Adrenal gland (tissue), 9 donors: ENCODE measurements at regions not wholly inside any gene's neighbourhood (a gene's known extent, or its start where the extent isn't known, plus 50 kb on each side); places are given as distances from the start of the nearest gene placed in this dataset.
"Not testable (repeated sequence)": the region's sequence is repeated elsewhere in the genome, so short reads cannot be mapped to it uniquely, and the experiment has no call there.

ENCODE experiments used
- DNase-seq, 7 donors: peaks; one replicate each; pipeline ENCODE4 v3.0.0-alpha.2; 2019 to 2020
- H3K27ac ChIP-seq, 5 donors: fragments of 200-600 bp; sonication (generic) in 4 of 5; 1 replicate in 3 of 5; 2 replicates in 2 of 5; pipeline versions ENCODE4 v1.5.1 to v1.8.0; 2016 to 2020; ENCODE audit warnings: mild to moderate bottlenecking in 1 of 5
- H3K27me3 ChIP-seq: fragments of 200-600 bp; 2 replicates; pipeline ENCODE4 v1.8.0; 2021
- H3K36me3 ChIP-seq, 2 donors: fragments of 200-600 bp; replicated peaks in 1 of 2; 1 replicate in 1 of 2; 2 replicates in 1 of 2; pipeline versions ENCODE4 v1.5.1 to v1.8.0; 2018 to 2022
- H3K4me1 ChIP-seq, 2 donors: fragments of 200-600 bp; replicated peaks in 1 of 2; 1 replicate in 1 of 2; 2 replicates in 1 of 2; pipeline versions ENCODE4 v1.5.1 to v1.8.0; 2018 to 2021
- H3K4me3 ChIP-seq, 4 donors: fragments of 200-600 bp; sonication (generic) in 3 of 4; one replicate each; pipeline ENCODE4 v1.5.1; 2016 to 2018
- H3K9me3 ChIP-seq, 3 donors: fragments of 200-600 bp; sonication (generic) in 1 of 3; replicated peaks in 1 of 3; 1 replicate in 2 of 3; 2 replicates in 1 of 3; pipeline versions ENCODE4 v1.5.1 to v1.8.0; 2016 to 2021
- POLR2A ChIP-seq, 2 donors: fragments of 450-650 bp; IDR thresholded peaks; one replicate each; pipeline ENCODE4 v1.6.1; 2017; ENCODE audit warnings: antibody characterized with exemption in 2 of 2, mild to moderate bottlenecking in 2 of 2, moderate library complexity in 1 of 2
- WGBS, 4 donors: extraction: QIAGEN DNeasy Blood & Tissue Kit in 2 of 4; methylation state at CpG; one replicate each; pipeline versions ENCODE4 v1.1.5 to v1.1.7; 2013 to 2017; 5-methylcytosine and 5-hydroxymethylcytosine counted together
- intact Hi-C, 2 donors: fragments of 100-400 bp; cut with DNase I; formaldehyde crosslinking; loops; one replicate each; pipeline versions ENCODE4 v1.14.1 to v1.15.0; 2022 to 2023
- TF ChIP-seq, protein P1 (sequence below), 6 experiments: fragments of 450-650 bp in 4 of 6; fragments of 200-600 bp in 2 of 6; sonication (generic) in 1 of 6; IDR thresholded peaks; 1 replicate in 5 of 6; 2 replicates in 1 of 6; pipeline versions ENCODE4 v1.5.1 to v1.8.0; 2016 to 2021; ENCODE audit warnings: antibody characterized with exemption in 6 of 6, mild to moderate bottlenecking in 2 of 6, moderate library complexity in 1 of 6
- donor health status: healthy with polysubstance abuse.
- donor health status: Bipolar disorder and iron deficiency.
- donor health status: DM: yes; HTN: yes; CAD: no.
- donor health status: DM: no; HTN: no; CAD: no.
- donor health status: DM: no; HTN: no; CAD: no.

DNA sequence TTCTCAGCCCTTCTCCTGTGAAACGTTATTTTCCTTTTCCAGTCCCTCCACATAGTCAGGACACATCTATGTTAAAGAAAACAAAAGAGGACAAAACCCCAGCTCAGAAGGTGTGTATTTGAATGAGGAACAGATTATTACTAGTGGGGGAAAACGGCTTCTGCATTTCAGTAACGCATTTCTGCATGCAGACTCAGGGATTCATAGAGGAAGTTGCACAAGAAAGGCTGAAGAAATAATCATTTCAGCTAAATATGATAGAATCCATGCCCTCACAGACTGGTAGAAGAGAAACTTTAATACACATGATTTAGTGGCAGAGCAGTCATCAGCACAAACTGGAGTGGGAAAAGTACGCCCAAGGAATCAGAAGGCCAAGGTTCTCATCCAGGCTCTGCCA is 270.8 kb upstream of the FGF13 start:
- Histone ChIP-seq H3K36me3 (no peaks in the 10 kb centered on the region), H3K4me3 (no peak overlapping the region), H3K9me3 (no peaks in the 10 kb centered on the region), H3K27me3 (peaks cover 5% of the 10 kb centered on the region), H3K4me1 (no peaks in the 10 kb centered on the region), H3K27ac (no peak overlapping the region)
- WGBS, 4 donors: 48 to 76% (median 59%) methylated on average over 3 to 4 of the region's 4 CpGs
- TF ChIP-seq POLR2A (IDR thresholded peaks at IDR 0.05): no peak
- TF ChIP-seq, protein P1, sequence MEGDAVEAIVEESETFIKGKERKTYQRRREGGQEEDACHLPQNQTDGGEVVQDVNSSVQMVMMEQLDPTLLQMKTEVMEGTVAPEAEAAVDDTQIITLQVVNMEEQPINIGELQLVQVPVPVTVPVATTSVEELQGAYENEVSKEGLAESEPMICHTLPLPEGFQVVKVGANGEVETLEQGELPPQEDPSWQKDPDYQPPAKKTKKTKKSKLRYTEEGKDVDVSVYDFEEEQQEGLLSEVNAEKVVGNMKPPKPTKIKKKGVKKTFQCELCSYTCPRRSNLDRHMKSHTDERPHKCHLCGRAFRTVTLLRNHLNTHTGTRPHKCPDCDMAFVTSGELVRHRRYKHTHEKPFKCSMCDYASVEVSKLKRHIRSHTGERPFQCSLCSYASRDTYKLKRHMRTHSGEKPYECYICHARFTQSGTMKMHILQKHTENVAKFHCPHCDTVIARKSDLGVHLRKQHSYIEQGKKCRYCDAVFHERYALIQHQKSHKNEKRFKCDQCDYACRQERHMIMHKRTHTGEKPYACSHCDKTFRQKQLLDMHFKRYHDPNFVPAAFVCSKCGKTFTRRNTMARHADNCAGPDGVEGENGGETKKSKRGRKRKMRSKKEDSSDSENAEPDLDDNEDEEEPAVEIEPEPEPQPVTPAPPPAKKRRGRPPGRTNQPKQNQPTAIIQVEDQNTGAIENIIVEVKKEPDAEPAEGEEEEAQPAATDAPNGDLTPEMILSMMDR (IDR thresholded peaks at IDR 0.05): no peak
- DNase-seq: no peak
- intact Hi-C loops: no loop called here

DNA sequence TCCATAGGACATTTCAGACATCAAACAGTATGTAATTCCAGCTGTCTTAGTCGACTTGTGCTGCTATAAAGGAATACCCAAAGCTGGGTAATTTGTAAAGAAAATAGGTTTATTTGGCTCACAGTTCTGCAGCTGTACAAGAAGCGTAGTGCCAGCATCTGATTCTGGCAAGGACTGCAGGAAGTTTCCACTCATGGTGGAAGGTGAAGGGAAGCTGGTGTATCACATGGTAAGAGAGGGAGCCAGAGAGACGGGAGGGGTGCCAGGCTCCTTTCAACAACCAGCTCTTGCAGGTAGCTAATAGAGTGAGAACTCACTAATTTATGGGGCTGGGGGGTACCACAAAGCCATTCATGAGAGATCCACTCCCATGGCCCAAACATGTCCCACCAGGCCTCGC is 253.0 kb upstream of the FGF13 start:
- TF ChIP-seq POLR2A (IDR thresholded peaks at IDR 0.05): no peak
- TF ChIP-seq, protein P1 (IDR thresholded peaks at IDR 0.05): no peak
- H3K4me3 ChIP-seq: no peak overlapping the region
- no peaks in the 10 kb centered on the region for H3K36me3 ChIP-seq
- no peaks in the 10 kb centered on the region for H3K27me3 ChIP-seq
- 57 to 85% (median 66%) methylated on average over 2 to 4 of the region's 4 CpGs for WGBS, 4 donors
- H3K9me3 ChIP-seq: no peaks in the 10 kb centered on the region
- H3K27ac ChIP-seq: no peak overlapping the region
- DNase-seq: no peak
- intact Hi-C loops: no loop called here
- no peaks in the 10 kb centered on the region for H3K4me1 ChIP-seq

DNA sequence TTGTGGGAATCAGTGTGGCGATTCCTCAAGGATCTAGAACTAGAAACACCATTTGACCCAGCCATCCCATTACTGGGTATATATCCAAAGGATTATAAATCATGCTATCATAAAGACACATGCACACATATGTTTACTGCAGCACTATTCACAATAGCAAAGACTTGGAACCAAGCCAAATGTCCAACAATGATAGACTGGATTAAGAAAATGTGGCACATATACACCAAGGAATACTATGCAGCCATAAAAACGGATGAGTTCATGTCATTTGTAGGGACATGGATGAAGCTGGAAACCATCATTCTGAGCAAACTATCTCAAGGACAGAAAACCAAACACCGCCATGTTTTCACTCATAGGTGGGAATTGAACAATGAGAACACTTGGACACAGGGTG is 250.9 kb upstream of the FGF13 start:
- DNase-seq, intact Hi-C loops, H3K36me3 ChIP-seq, H3K27ac ChIP-seq, H3K27me3 ChIP-seq, H3K4me1 ChIP-seq, H3K9me3 ChIP-seq, H3K4me3 ChIP-seq: not testable (repeated sequence)
- WGBS, 4 donors: 74 to 85% (median 79%) methylated on average over 3 of the region's 3 CpGs

DNA sequence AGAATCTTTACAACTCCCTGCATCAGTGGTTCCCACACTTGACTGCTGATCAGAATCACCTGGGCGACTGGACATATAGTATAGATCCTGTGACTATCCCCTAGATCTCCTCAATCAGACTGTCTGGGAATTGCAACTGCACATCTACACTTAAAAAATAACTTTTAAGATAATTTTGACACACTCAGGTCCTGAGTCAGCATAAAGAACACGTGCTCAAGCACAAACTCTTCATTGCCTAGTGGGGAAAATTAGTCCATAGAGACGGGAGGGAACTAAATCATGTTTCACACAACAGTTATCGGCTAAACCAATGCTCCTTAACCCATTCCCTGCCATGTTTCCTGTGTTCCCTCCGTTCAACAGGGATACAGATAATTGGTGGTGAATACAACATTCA is 243.5 kb upstream of the FGF13 start:
- H3K27me3 ChIP-seq: no peaks in the 10 kb centered on the region
- H3K9me3 ChIP-seq: no peaks in the 10 kb centered on the region
- H3K4me3 ChIP-seq: no peak overlapping the region
- intact Hi-C loops: no loop called here
- no peaks in the 10 kb centered on the region for H3K4me1 ChIP-seq
- no peak for DNase-seq
- TF ChIP-seq, protein P1 (IDR thresholded peaks at IDR 0.05): no peak
- no peak for TF ChIP-seq POLR2A (IDR thresholded peaks at IDR 0.05)
- H3K36me3 ChIP-seq: no peaks in the 10 kb centered on the region
- H3K27ac ChIP-seq: no peak overlapping the region
- 19 to 60% (median 40%) methylated on average over 4 to 5 of the region's 5 CpGs for WGBS, 4 donors

DNA sequence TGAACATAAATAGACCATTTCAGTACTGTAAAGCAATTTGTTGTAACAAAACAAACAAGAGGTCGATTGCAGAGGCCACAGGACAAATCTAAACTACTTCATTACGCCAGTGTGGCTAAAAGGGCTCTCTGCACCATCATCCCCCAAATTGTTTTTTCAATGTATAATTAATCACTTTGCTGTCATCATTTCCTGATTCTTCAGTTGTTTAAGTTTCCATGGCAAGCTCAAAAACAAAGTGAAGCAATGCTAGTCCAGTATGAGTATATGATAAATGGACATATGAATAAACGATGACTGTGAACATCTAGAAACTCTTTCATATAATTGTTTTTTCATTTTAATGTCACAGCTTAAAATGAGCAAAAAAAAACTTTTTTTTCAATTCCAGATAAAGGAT is 235.4 kb upstream of the FGF13 start:
- H3K9me3 ChIP-seq: no peaks in the 10 kb centered on the region
- no peak for TF ChIP-seq POLR2A (IDR thresholded peaks at IDR 0.05)
- TF ChIP-seq, protein P1 (IDR thresholded peaks at IDR 0.05): no peak
- intact Hi-C loops: no loop called here
- no peak for DNase-seq
- H3K4me1 ChIP-seq: no peaks in the 10 kb centered on the region
- H3K36me3 ChIP-seq: no peaks in the 10 kb centered on the region
- H3K4me3 ChIP-seq: no peak overlapping the region
- no peak overlapping the region for H3K27ac ChIP-seq
- peaks cover 7% of the 10 kb centered on the region for H3K27me3 ChIP-seq
- 35 to 55% (median 48%) methylated on average over 3 of the region's 3 CpGs for WGBS, 4 donors
